C4-2B (cell line): ENCODE measurements at regions not wholly inside any gene's neighbourhood (a gene's known extent, or its start where the extent isn't known, plus 50 kb on each side); places are given as distances from the start of the nearest gene placed in this dataset.

ENCODE experiments used
- CTCF ChIP-seq: fragments of 450-650 bp; conservative IDR thresholded peaks from 2 replicates; pipeline ENCODE4 v1.5.1; 2017; ENCODE audit warnings: mild to moderate bottlenecking
- ZFX ChIP-seq: fragments of 450-650 bp; IDR thresholded peaks from 2 replicates; pipeline ENCODE4 v1.6.1; 2017

GRCh38 chr4:17093481-17093880 lies 195.0 kb upstream of the LDB2 start:
- TF ChIP-seq CTCF (no peak), ZFX (no peak)
